ENCODE measurements at regions not wholly inside any gene's neighbourhood (a gene's known extent, or its start where the extent isn't known, plus 50 kb on each side); places are given as distances from the start of the nearest gene placed in this dataset.

DNA sequence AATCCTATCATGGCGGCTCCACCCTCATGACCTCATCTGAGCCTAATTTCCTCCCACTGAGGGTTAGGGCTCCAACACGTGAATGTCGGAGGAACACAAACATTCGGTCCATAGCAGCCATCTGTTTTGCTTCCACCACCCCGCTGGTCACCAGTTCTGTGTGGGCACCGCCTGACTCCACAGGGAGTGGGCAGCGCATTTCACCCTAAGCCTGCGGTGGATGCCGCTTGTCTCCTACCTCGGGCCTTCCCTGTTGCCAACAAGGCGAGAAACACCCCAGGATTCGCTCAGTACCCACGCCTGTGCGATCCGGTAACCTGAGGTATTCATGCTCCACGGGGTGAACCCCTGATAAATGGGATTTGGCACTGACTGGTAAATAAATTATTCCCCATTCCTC, 95.2 kb upstream of the PPP2R5C start:
- no peak for TF ChIP-seq POLR2AphosphoS5 (IDR thresholded peaks at IDR 0.05; ENCODE audit: borderline replicate concordance, low read depth, low read length)
- TF ChIP-seq EZH2 (IDR thresholded peaks at IDR 0.05) = no peak

Measured in SK-N-MC (cell line).